Panc1 (cell line): ENCODE measurements at regions not wholly inside any gene's neighbourhood (a gene's known extent, or its start where the extent isn't known, plus 50 kb on each side); places are given as distances from the start of the nearest gene placed in this dataset.

Experiments used
- REST ChIP-seq, 2 experiments: IDR thresholded peaks; 2 replicates each; pipeline ENCODE4 v1.6.1; 2011 to 2012; ENCODE audit warnings: low read depth in 2 of 2, control low read depth in 1 of 2, low read length in 1 of 2, mild to moderate bottlenecking in 1 of 2, moderate library complexity in 1 of 2; ENCODE audit not compliant: insufficient read depth in 1 of 2
- TF ChIP-seq, protein P1 (sequence below): fragments of 450-650 bp; IDR thresholded peaks from 2 replicates; pipeline ENCODE4 v1.5.1; 2017; ENCODE audit warnings: mild to moderate bottlenecking

DNA sequence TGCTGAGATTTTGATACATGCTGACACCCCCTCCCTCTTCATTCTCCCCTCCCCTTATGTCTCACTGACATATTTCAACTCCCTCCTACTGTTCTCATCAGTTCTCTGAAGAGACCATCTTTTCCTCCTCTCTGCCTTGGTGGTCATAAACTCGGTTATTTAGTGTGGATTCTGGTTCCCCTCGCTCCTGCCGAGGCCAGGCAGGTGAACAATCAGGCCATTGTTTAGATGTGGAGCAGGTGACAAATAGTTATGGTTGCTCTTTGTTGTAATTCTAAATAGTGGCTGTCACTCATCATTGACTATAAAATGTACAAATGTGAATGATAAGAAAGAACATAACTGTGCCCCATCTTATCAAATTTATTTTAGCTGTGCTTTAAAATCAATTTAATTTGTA, 324.6 kb downstream of the BCOR start:
- no peak for TF ChIP-seq REST (IDR thresholded peaks at IDR 0.05; ENCODE audit: insufficient read depth in 1 of 2, low read depth in 2 of 2, low read length in 1 of 2)
- TF ChIP-seq, protein P1, sequence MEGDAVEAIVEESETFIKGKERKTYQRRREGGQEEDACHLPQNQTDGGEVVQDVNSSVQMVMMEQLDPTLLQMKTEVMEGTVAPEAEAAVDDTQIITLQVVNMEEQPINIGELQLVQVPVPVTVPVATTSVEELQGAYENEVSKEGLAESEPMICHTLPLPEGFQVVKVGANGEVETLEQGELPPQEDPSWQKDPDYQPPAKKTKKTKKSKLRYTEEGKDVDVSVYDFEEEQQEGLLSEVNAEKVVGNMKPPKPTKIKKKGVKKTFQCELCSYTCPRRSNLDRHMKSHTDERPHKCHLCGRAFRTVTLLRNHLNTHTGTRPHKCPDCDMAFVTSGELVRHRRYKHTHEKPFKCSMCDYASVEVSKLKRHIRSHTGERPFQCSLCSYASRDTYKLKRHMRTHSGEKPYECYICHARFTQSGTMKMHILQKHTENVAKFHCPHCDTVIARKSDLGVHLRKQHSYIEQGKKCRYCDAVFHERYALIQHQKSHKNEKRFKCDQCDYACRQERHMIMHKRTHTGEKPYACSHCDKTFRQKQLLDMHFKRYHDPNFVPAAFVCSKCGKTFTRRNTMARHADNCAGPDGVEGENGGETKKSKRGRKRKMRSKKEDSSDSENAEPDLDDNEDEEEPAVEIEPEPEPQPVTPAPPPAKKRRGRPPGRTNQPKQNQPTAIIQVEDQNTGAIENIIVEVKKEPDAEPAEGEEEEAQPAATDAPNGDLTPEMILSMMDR, result no peak
